A549 (cell line): ENCODE measurements at regions not wholly inside any gene's neighbourhood (a gene's known extent, or its start where the extent isn't known, plus 50 kb on each side); places are given as distances from the start of the nearest gene placed in this dataset.
"Not testable (repeated sequence)": the region's sequence is repeated elsewhere in the genome, so short reads cannot be mapped to it uniquely, and the experiment has no call there.

ENCODE experiments used
- ATAC-seq, 2 experiments: fragments of 200-7000 bp in 1 of 2; fragments of >200 bp in 1 of 2; cut with Nextera tagmentation in 1 of 2; cut with Tn5 transposase in 1 of 2; 3 replicates each; pipeline versions ENCODE4 v1.8.0 to v1.9.1; 2018 to 2020; ENCODE audit warnings: mild to moderate bottlenecking in 1 of 2, moderate library complexity in 1 of 2
- CTCF ChIA-PET: fragments of 300-600 bp; sonication (Branson Sonifier 250); formaldehyde crosslinking; extraction: SDS; loops from one replicate; lab custom pipeline; 2021; ENCODE audit warnings: antibody characterized with exemption, inconsistent platforms; lab: Yijun Ruan, JAX
- POLR2A ChIA-PET: fragments of 350-600 bp; formaldehyde crosslinking; extraction: SDS; loops from one replicate; lab custom pipeline; 2021; ENCODE audit warnings: antibody characterized with exemption, inconsistent platforms; lab: Yijun Ruan, JAX
- DNase-seq, 2 experiments: peaks; one replicate each; pipeline versions ENCODE4 v3.0.0 to v3.0.0-alpha.2; 2011 to 2016; ENCODE audit warnings: low read depth in 1 of 2, low spot score in 1 of 2
- FAIRE-seq: peaks from 2 replicates; lab custom pipeline; 2011; peaks lifted over from hg19 to GRCh38; lab: Jason Lieb, UNC
- H3K27ac ChIP-seq, 2 experiments: fragments of >200 bp; sonication (Bioruptor Twin); formaldehyde crosslinking; 3 replicates each; pipeline ENCODE4 v1.5.1; 2016 to 2017
- H3K4me1 ChIP-seq: fragments of >200 bp; sonication (Bioruptor Twin); formaldehyde crosslinking; 3 replicates; pipeline ENCODE4 v1.6.1; 2016
- H3K4me2 ChIP-seq: fragments of >200 bp; sonication (Bioruptor Twin); formaldehyde crosslinking; 3 replicates; pipeline ENCODE4 v1.6.1; 2016
- H3K4me3 ChIP-seq: fragments of >200 bp; sonication (Bioruptor Twin); formaldehyde crosslinking; 3 replicates; pipeline ENCODE4 v1.5.1; 2016
- H3K9me3 ChIP-seq: fragments of >200 bp; sonication (Bioruptor Twin); formaldehyde crosslinking; 3 replicates; pipeline ENCODE4 v1.6.1; 2016
- CBX8 ChIP-seq: fragments of 200-600 bp; sonication (generic); IDR thresholded peaks from 2 replicates; pipeline ENCODE4 v1.6.1; 2016
- CEBPB ChIP-seq, 2 experiments: fragments of >200 bp in 1 of 2; sonication (Bioruptor Twin) in 1 of 2; formaldehyde crosslinking in 1 of 2; IDR thresholded peaks; 2 replicates each; pipeline ENCODE4 v1.6.1; 2012 to 2016
- EHMT2 ChIP-seq: fragments of 200-600 bp; sonication (generic); IDR thresholded peaks from 2 replicates; pipeline ENCODE4 v1.6.1; 2016; ENCODE audit warnings: antibody characterized with exemption, low read depth, mild to moderate bottlenecking, moderate library complexity
- EP300 ChIP-seq, 2 experiments: fragments of >200 bp; sonication (Bioruptor Twin); formaldehyde crosslinking; IDR thresholded peaks; 2 replicates in 1 of 2; 3 replicates in 1 of 2; pipeline ENCODE4 v1.6.1; 2016 to 2017
- ESRRA ChIP-seq: fragments of 150-350 bp; IDR thresholded peaks from 2 replicates; pipeline ENCODE4 v1.6.1; 2014; ENCODE audit warnings: mild to moderate bottlenecking, low read length, borderline replicate concordance
- FOSL2 ChIP-seq, 2 experiments: fragments of 450-650 bp in 1 of 2; fragments of >200 bp in 1 of 2; sonication (Bioruptor Twin) in 1 of 2; formaldehyde crosslinking; IDR thresholded peaks; 2 replicates each; pipeline versions ENCODE4 v1.5.0 to v1.6.1; 2016 to 2020; ENCODE audit warnings: mild to moderate bottlenecking in 1 of 2, moderate library complexity in 1 of 2
- MYC ChIP-seq: IDR thresholded peaks from 2 replicates; pipeline ENCODE4 v1.6.1; 2012; ENCODE audit warnings: mild to moderate bottlenecking, inconsistent platforms, low read length, improper control_type of control experiment, borderline replicate concordance
- NR3C1 ChIP-seq: fragments of >200 bp; sonication (Bioruptor Twin); formaldehyde crosslinking; IDR thresholded peaks from 3 replicates; pipeline ENCODE4 v1.6.1; 2017
- PHF8 ChIP-seq: fragments of 200-600 bp; sonication (generic); IDR thresholded peaks from 2 replicates; pipeline ENCODE4 v1.6.1; 2016; ENCODE audit warnings: low read depth, mild to moderate bottlenecking, antibody characterized with exemption, moderate library complexity, borderline replicate concordance
- POLR2A ChIP-seq: IDR thresholded peaks from 2 replicates; pipeline ENCODE4 v1.6.1; 2012; ENCODE audit warnings: mild to moderate bottlenecking, low read length
- RCOR1 ChIP-seq: fragments of 150-350 bp; IDR thresholded peaks from 2 replicates; pipeline ENCODE4 v1.6.1; 2014; ENCODE audit warnings: antibody characterized with exemption, low read length, low read depth
- RNF2 ChIP-seq: fragments of 200-600 bp; sonication (generic); IDR thresholded peaks from 2 replicates; pipeline ENCODE4 v1.6.1; 2016; ENCODE audit warnings: low read depth, mild to moderate bottlenecking, antibody characterized with exemption, moderate library complexity, borderline replicate concordance
- SREBF2 ChIP-seq: fragments of 450-650 bp; IDR thresholded peaks from 2 replicates; pipeline ENCODE4 v1.6.1; 2014; ENCODE audit warnings: mild to moderate bottlenecking, moderate library complexity
- ZC3H11A ChIP-seq: fragments of 450-650 bp; IDR thresholded peaks from 2 replicates; pipeline ENCODE4 v1.6.1; 2014; ENCODE audit warnings: antibody characterized with exemption, mild to moderate bottlenecking
- ZFP36 ChIP-seq: fragments of 450-650 bp; IDR thresholded peaks from 2 replicates; pipeline ENCODE4 v1.6.1; 2014; ENCODE audit warnings: borderline replicate concordance; ENCODE audit not compliant: partially characterized antibody
- ZNF302 ChIP-seq: fragments of 250-450 bp; sonication (Bioruptor Pico); IDR thresholded peaks from 2 replicates; pipeline ENCODE4 v1.9.0; 2021; ENCODE audit warnings: inconsistent platforms, mild to moderate bottlenecking, moderate library complexity
- ZSCAN20 ChIP-seq: fragments of 250-450 bp; sonication (Bioruptor Pico); IDR thresholded peaks from 2 replicates; pipeline ENCODE4 v1.8.0; 2022; ENCODE audit warnings: mild to moderate bottlenecking, moderate library complexity
- WGBS: methylation state at CpG from one replicate; pipeline ENCODE4 v1.1.6; 2017; ENCODE audit errors: missing lambda C conversion rate; 5-methylcytosine and 5-hydroxymethylcytosine counted together
- TF ChIP-seq, protein P1 (sequence below): IDR thresholded peaks from 2 replicates; pipeline ENCODE4 v1.6.1; 2012; ENCODE audit warnings: low read depth, borderline replicate concordance
- TF ChIP-seq, protein P2 (sequence below): fragments of >200 bp; sonication (Bioruptor Twin); formaldehyde crosslinking; IDR thresholded peaks from 3 replicates; pipeline ENCODE4 v1.6.1; 2016
- TF ChIP-seq, protein P3 (sequence below): fragments of >200 bp; sonication (Bioruptor Twin); formaldehyde crosslinking; IDR thresholded peaks from 2 replicates; pipeline ENCODE4 v1.6.1; 2016

DNA sequence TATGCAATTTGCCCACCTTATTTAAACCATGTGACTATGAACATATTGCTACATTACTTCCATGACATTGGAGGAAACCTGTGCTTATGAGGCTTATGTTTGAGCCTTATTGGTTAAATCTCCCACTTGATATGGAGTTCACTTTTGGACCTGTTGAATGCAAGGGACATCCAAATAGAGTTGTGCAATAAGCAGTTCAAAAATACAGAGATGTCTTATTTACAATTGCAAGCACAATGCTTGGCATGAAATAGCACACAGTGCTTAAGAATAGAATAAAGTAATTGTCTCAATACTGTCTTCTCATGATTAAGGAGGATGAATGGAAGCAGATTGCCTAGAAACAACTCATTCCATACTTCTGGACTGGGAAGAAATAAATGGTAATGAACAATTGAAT, 793.5 kb downstream of the METTL4 start (continued):
- no peak for TF ChIP-seq CEBPB (IDR thresholded peaks at IDR 0.05)
- TF ChIP-seq, all 56 proteins: peak for 0

DNA sequence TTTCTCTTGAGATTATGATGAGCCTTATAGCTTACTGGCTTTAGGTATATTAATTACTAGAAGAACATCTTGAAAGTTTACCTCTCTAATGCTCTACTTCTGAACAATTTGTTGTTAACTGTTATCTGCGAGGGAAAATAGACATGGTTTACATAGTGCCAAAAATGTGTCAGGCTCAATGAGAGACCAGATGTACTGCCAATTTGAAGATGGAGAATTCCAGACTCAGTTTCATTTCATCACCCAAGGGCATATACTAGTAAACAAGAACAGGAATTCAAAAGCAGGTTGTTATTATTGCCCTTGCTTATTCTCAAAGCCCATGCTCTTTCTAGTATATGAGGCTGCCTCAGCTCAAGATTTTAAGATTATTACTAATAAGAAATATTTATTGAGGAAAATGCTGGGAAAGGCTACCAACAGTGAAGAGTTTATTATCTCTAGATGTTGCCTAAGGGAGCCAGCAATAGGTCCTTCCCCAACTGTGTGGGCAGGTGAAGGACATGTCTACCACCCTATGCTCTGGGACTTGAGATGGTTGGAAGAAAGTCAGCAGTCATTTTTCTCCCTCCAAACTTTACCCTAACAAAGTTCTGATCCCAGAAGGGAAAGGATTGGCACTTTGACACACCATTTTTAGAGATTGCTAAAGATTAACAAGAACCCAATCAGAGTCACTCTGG, 792.7 kb downstream of the METTL4 start:
- Histone ChIP-seq H3K4me2 (no peak overlapping the region), H3K9me3 (no peaks in the 10 kb centered on the region), H3K4me1 (no peaks in the 10 kb centered on the region), H3K27ac (no peak overlapping the region), H3K4me3 (no peak overlapping the region)
- CTCF ChIA-PET, result no interaction called here
- ATAC-seq (no peak), FAIRE-seq (no peak), DNase-seq (no peak)
- TF ChIP-seq ZFP36, result no peak
- TF ChIP-seq ZC3H11A, result no peak
- TF ChIP-seq POLR2A, result no peak
- no peak for TF ChIP-seq CBX8
- TF ChIP-seq, protein P1, sequence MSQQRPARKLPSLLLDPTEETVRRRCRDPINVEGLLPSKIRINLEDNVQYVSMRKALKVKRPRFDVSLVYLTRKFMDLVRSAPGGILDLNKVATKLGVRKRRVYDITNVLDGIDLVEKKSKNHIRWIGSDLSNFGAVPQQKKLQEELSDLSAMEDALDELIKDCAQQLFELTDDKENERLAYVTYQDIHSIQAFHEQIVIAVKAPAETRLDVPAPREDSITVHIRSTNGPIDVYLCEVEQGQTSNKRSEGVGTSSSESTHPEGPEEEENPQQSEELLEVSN, result no peak
- TF ChIP-seq, protein P2, sequence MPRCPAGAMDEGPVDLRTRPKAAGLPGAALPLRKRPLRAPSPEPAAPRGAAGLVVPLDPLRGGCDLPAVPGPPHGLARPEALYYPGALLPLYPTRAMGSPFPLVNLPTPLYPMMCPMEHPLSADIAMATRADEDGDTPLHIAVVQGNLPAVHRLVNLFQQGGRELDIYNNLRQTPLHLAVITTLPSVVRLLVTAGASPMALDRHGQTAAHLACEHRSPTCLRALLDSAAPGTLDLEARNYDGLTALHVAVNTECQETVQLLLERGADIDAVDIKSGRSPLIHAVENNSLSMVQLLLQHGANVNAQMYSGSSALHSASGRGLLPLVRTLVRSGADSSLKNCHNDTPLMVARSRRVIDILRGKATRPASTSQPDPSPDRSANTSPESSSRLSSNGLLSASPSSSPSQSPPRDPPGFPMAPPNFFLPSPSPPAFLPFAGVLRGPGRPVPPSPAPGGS, result no peak
- no peak for TF ChIP-seq SREBF2
- no peak for TF ChIP-seq PHF8
- POLR2A ChIA-PET, result no interaction called here
- WGBS, result 0% methylated on average over 1 of the region's 1 CpG

DNA sequence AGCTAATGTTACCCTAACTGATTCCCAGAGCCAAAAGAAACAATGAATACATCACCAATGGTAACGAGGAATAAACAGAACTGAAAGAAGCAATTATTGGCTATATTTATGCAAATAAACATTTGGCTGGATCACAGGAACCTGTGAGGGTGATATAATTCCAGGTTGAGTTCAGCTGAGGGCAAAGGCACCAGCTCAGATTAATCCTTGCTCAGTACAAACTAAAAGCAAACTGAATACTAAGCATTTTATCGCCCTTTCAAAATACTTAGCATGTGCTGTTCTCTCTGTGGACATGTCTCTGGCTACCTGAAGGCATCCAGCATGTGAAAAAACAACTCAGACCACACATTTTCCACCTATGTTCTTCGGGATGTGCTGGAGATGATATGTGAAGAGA, 791.7 kb downstream of the METTL4 start:
- ATAC-seq (no peak), FAIRE-seq (no peak), DNase-seq (no peak)
- 4% methylated on average over 3 of the region's 3 CpGs for WGBS
- no peak overlapping the region for H3K27ac ChIP-seq
- H3K4me3 ChIP-seq, result no peak overlapping the region
- ChIA-PET CTCF (no interaction called here), POLR2A (no interaction called here)
- H3K4me1 ChIP-seq, result no peaks in the 10 kb centered on the region
- TF ChIP-seq ESRRA (no peak), ZSCAN20 (CRISPR knock-in tag) (no peak), EP300 (IDR thresholded peaks at IDR 0.05) (no peak)
- TF ChIP-seq, protein P1, result no peak
- TF ChIP-seq, protein P3, sequence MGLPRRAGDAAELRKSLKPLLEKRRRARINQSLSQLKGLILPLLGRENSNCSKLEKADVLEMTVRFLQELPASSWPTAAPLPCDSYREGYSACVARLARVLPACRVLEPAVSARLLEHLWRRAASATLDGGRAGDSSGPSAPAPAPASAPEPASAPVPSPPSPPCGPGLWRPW, result no peak
- H3K9me3 ChIP-seq, result no peaks in the 10 kb centered on the region
- no peak overlapping the region for H3K4me2 ChIP-seq

DNA sequence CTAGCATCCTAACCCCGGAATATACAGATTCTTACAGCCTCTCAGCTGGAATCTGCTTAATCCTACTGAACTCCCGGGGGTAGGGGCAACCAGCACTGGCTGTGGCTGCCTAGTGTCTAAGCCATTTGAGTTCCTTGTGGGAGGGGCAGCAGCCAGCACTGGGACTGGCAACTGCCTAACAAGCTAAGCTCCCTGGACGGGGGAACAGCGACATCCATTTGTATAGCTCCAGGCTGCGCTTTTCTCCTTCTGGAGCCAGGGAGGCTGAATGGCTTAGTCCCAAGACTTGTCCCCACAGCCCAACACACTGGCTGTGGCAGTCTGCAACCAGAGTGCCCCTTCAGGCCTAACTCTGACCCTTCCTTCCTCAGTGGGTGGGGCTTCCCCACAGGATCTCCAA, 787.2 kb downstream of the METTL4 start:
- Histone ChIP-seq H3K4me2 (no peak overlapping the region), H3K4me1 (no peaks in the 10 kb centered on the region), H3K27ac (no peak overlapping the region), H3K9me3 (no peaks in the 10 kb centered on the region), H3K4me3 (no peak overlapping the region)
- ATAC-seq, result no peak
- ChIA-PET CTCF (no interaction called here), POLR2A (no interaction called here)
- no peak for FAIRE-seq
- TF ChIP-seq EHMT2 (no peak), POLR2A (no peak), NR3C1 (no peak), MYC (no peak), RCOR1 (no peak), ZC3H11A (no peak), FOSL2 (IDR thresholded peaks at IDR 0.05) (no peak), FOSL2 (CRISPR knock-in tag; IDR thresholded peaks at IDR 0.05) (no peak), PHF8 (no peak), CEBPB (IDR thresholded peaks at IDR 0.05) (no peak), ZSCAN20 (CRISPR knock-in tag) (no peak), ZNF302 (CRISPR knock-in tag) (no peak), RNF2 (no peak)
- WGBS, result 0% methylated on average over 2 of the region's 5 CpGs
- no peak for DNase-seq

DNA sequence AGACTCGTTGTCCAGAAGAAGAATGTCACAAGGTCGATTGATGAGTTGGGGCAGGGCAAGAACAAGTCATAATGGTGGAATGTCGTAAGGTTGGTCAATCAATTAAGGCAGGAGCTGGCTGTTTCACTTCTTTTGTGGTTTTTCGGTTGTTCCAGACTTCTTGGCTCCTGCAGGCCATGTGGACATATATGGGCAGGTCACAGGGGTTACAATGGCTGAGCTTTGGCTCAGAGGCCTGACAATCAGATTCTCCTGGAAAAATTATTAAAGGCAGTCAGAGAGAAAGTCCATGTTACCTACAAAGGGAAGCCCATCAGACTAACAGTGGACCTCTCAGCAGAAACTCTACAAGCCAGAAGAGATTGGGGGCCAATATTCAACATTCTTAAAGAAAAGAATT, 785.3 kb downstream of the METTL4 start:
- POLR2A ChIA-PET, H3K4me3 ChIP-seq, CTCF ChIA-PET, FAIRE-seq, H3K4me2 ChIP-seq, DNase-seq, H3K27ac ChIP-seq, H3K9me3 ChIP-seq, ATAC-seq, H3K4me1 ChIP-seq: not testable (repeated sequence)
- 1% methylated on average over 4 of the region's 4 CpGs for WGBS
